ENCODE measurements at regions not wholly inside any gene's neighbourhood (a gene's known extent, or its start where the extent isn't known, plus 50 kb on each side); places are given as distances from the start of the nearest gene placed in this dataset.

DNA sequence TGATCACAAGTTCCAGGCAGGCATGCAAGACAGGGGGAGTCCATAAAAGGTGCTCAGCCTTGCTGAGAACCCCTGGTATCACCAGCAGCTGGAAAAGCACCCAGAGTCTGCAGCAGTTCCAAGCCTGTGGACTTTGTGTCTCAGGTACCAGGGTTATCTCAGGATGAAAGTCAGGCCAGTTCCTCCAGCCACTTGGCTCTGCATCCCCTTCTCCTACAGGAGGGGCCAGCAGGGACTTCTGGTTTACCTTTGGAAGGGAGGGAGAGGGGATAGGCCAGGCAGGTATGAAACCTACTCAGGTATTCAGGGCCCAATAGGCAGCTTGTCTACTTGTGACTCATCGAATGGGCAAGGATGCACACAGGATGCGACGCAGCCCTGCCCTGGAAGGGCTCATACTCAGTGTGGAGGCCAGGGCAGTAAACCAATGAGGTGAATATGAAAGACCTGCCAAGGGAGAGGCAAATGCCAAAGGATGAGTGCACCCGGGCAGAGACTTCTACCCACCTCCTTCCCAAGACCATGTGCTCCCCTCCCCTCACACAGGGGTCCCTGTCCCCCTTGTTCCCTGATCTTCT is 148.2 kb downstream of the SLC38A6 start:
- no peak for DNase-seq

DNA sequence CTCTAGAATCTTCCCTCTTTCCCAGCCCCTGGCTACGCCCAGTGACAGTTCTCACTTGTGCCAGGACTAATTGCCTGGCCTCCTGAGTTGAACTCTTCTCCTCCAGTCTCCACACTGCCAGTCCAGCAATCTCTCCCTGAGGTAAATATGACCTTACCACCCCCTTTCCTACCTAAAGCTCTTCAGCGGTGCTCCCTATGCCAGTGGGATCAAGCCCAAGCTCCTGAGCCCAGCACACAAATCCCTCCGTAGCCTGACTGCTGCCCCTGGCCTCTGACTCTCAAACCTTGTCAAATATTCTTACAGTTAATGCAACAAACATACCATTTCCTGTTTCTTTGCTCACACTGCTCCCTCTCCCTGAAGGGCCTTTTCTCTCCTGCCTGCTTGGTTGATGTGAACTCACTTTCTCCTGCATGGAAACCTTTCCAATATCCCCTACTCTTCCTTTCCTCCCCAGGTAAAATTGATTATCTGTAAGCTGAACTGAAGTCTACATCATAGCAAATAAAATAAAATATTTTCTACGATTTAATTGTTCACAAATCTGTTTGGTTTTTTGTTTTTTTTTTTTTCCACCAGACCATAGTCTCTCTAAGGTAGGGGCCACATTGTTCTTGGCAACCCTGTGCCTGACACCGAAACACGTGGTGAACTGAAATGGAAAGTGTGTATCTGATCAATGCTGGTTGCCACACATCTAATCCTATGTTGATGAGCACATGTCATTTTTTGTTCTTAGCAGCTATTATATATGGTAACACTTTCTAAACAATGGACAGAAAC is 147.5 kb downstream of the SLC38A6 start:
- DNase-seq: no peak

DNA sequence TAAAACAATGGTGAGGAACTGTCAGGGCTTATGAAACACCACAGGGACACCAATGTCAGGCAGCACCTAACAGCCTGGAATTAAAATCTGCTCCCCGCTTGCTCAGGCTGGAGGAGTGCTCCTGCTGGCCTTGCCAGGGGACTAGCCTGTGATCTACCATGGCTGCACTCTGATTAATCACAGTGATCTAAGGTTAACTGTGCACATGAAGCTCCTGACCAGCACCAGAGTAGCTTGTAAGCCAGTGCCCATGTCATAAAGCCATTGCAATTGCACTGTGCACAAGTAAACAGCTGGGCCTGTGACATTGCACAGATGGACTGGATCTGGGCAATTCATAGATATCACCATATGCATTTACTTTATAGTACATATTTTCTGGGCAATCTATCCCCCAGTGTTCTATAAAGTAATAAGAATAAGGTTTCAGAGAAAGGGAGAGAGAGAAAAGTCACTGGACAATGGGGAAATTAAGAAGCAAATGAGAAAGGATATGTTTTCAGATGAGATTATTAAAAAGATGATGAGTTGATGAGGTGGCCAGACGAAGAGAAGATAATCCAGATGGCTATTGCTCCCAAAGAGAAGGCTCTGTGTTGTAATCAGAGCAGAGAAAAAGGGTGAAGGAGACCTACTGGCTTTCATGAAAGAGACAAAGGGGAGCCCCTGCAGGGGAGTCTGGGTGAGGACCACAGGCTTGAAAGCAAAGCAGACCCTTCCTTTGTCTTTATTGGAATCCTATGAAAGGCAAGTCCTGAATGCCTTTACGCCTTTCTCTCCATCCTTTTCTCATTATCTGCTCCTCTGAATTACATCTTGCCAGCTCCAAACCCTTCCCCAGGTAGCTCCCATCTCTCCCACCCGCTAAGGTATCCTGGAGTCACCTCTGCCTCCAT is 145.8 kb downstream of the SLC38A6 start:
- DNase-seq: no peak

DNA sequence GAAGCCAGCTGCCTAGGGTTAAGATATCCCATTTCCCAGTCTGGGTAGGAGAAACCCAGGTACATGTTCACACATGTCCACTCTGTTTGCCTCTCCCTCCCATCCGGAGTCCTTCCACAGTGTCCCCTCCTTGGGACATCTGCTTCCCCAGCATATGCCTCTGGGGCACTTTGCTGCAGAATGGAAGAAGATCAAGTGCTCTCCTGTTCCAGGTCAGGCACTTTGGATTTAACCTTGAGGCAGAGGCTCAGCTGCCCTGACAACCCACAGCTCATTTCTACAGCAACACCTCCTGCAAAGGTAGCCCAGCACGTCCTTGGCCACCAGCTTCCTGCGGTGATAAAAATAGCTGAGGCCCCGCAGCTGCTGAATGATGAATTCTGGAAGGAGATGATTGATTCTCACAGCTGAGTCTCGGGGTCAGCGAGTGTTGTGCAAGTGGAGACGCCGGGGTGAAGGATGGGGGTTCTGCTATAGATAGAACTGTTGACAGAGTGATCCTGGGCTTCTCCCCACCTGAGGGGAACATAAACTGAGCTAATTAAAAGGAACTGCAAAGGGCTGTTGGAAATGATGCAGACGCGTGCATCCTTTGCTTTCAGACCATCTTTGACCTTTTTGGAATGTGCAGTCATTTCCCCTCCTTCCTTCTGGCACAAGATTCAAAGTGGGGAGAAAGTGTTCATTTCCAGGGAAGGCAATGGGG is 145.0 kb downstream of the SLC38A6 start:
- no peak for DNase-seq

DNA sequence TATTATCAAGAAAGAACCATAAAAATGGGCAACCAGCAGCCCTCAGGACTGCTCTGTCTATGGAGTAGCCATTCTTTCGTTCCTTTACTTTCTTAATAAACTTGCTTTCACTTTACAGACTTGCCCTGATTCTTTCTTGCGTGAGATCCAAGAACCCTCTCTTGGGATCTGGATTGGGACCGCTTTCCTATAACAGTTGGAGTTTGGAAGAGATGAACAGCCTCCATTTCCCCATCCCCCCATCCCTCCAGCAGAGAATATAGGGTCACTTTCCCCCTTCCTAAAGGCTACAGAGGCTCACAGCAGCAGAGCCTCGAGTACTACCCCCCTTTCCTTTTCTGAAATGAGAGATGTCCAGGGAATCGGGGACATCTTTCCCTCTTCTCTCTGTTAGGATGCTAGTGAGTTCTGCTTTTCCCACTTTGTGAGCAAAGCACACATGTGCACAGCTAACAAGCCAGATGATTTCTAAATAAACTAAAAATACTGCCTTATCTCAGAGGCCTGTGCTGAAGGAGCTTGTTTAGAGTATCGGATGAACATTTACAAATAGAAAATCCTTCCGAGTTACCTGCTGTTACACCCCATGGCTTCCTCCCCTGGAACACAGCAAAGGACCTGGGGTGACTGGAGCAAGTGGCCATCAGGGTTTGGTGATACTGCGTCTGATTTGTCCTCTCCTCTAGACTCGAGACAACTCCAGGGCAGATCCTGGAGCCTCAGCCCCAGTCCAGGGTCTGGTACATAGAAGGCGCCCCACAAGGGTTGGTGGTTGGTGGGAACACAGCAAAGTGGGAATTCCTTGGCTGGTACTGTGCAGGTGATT is 144.2 kb downstream of the SLC38A6 start:
- DNase-seq: no peak

DNA sequence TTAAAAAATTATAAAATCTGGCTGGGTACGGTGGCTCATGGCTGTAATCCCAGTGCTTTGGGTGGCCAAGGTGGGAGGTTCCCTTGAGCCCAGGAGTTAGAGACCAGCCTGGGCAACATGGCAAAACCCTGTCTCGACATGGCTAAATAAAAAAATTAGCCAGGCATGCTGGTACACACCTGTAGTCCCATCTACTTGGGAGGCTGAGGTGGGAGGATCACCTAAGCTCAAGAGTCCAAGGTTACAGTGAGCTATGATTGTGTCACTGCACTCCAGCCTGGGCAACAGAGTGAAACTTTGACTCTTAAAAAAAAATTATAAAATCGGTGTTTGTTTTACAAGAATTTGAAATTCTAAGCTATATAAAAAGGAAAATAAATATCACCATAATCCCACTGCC is 141.8 kb downstream of the SLC38A6 start:
- no peak for DNase-seq

DNA sequence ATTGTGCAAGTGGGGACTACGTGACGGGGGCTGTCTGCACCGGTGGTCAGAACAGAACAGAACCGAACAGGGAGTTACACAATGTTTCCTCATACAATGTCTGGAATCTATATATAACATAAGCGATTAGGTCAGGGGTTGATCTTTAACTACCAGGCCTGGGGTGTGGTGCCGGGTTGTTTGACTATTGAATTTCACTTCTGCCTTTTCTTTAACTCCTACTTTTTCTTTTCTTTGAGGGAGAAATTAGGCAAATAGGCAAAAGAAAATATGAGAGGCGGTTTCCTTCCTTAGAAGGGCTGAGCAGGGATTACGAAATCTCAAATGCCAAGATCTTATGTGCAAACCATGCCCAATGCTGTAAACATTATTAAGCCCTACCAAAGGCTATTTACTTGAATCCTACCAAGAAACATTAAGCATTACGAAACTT is 140.3 kb downstream of the SLC38A6 start:
- no peak for DNase-seq

DNA sequence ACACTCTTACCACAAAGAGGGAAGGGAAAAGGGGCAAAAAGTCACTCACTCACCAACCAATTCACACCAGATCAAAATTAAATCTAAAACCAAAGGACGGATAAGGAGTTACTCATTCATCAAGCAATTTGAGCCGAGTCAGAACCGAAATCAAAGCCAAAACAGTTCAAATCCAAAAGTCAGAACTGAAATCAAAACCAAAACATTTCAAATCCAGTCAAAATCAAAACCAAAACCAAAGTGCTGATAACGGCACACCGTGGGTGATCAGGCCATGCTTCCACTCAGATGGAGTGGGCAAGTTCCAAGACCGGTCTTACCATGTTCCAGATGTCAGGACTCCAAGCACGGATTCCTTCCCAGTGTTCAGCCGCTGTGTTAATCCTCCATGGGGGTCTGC is 139.5 kb downstream of the SLC38A6 start:
- DNase-seq: no peak

DNA sequence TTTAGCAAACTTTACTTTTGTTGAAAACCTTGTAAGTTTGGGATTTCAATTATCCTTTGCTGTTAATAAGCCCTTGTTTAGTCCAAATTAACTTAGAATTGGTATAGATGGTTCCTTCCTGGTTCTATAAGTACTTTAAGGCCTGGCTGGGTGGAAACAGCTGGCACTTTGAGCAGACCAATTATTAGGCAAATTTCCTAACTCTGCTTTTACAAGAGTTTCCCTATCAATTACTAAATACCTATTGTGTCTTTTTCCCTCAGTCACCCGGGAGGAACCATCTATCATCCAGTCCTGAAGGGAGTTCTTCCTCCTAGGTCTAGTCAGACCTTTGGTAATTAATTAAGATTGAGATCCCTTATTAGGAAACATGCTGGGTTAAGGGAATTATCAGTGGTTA is 138.0 kb downstream of the SLC38A6 start:
- DNase-seq: no peak

DNA sequence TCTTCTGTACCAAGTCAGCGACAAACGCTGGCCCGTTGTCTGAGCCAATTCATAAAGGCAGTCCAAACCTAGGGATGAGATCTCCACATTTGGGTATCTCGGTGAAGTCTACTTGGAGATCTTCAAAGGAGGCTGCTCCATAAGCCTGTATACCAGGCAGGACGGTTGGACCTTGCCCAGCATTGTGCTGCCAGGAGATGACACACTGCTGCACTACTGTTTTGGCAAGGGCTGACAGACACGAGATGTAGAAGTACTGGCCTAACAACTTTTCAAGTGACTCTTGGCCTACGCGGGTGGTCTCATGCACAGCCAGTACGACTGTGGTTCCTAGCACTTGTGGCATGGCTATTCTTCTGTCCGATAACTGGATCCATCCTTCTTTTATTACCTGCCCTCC is 135.3 kb downstream of the SLC38A6 start:
- DNase-seq: no peak

DNA sequence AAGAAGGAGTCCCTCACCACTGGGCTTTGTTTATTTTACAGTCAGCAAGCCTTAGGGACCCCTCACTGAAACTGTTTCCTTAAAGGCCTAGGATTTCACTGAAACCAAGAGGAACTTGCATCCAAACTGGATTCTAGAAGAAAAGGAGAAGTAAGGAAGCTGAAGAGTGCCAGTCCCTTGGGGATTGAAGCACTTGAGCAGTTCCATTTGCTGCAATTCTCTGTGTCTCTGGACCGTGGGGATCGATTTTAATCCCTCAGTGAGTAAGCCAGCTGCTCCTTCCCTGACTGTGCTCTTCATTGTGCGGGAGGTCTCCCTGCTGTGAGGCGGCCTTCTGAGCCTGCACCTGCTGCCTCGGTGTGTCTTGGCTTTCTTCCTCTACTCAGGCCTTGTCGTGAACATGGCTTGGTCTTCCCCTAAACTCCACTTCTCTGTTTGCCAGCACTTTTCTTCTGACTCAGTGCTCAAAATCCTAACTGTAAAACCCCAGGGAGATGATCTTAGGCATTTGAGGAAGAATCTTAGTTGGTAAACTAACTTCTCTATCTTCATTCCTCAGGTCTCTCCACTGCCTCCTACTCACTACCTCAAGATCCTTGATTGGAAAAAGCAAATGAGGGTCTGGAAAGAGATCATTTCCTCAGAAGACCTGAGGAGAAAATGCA is 132.6 kb downstream of the SLC38A6 start:
- no peak for DNase-seq

DNA sequence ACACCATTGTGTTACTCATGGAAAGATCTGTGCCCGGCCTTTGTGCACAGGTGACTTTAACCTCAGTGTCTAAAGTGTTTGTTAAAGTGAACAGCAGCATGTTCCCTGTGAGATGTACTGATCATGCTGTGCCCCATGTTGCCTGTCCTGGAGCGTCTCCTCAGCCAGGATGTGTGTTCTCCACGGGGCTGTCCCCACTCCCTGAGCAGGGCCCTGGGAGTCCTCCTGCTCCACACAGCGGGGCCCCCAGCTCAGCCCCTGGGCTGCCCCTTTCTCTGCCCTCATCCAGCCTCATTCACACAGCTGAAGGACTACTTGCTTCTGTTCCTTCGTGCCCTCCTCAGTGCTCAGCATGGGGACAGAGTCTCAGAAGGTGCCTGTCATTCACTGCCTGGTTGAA is 131.5 kb downstream of the SLC38A6 start:
- DNase-seq: no peak

DNA sequence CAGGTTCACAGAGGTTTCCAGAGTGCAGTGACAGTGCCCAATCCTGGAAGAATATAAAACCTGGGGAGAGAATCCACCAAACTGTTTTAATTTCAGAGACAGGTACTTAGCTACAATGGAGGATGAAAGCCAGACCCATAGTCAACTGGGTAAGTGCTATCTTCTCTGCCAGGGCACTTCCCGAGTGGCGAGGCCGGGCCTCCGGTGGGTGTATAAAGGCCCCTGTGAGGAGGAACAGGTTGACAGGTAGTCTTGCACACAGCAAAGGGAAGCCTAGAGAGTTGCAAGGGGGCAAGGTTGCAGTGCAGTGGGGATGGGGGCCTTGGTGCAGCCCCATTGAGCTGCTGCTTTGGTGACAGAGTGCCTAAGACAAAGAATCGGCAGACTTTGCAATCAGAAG is 130.7 kb downstream of the SLC38A6 start:
- no peak for DNase-seq

DNA sequence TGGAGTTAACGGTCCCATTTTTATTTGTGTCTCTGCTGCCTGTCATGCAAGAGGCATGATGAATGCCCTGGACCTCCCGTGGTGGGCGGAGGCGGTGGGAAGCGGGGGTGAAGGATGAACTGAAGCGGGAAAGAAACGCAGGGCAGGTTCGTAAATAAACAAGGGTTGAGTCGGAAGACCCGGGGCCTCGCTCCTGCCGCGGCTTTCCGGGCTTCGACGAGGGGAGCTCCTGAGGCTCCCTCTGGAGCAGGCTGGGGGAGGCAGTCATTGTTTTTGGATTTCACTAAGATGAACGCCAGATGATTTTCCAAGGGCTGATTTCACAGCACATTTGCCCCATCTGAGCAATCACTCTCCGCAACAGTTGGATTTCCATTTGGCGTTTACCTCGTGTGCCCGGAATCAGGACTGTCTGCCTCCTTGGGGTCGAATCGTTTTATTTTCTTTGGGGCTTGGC is 130.2 kb downstream of the SLC38A6 start:
- no peak for DNase-seq

DNA sequence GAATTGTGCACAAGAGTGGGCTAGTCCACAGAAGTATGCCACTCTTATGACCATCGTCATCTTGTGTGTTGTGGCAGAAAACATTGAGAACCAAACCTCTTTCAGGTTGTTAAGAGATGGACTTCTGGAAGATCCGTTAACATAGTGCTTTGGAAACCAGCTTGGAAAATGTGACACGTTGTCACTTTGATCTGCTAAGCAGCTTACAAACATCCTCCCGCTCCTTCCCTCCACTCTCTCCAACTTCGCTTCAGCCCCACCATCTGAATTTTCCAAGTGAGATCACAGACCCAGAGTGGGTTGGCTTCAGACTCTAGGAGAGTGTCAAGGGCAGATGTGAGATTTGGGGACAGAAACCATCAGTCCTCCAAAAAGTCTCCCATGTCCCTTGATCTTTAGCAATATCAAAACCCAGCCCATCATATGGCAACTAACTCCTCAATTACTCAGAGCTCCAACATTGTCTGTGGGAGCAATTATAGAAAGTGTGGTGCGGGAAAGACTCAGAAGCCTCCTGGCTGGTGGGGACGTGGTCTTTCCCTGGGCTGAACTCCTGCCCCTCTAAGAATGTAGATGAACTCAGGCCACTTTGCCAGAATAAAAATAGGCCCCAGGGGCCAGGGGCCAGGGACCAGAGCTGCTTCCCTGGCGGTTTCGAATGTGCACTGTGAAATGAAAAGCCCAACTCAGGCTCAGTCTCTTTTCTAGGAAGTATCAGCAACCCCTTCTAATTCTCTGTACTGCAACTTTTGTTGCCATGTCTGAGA is 129.5 kb downstream of the SLC38A6 start:
- DNase-seq: no peak

DNA sequence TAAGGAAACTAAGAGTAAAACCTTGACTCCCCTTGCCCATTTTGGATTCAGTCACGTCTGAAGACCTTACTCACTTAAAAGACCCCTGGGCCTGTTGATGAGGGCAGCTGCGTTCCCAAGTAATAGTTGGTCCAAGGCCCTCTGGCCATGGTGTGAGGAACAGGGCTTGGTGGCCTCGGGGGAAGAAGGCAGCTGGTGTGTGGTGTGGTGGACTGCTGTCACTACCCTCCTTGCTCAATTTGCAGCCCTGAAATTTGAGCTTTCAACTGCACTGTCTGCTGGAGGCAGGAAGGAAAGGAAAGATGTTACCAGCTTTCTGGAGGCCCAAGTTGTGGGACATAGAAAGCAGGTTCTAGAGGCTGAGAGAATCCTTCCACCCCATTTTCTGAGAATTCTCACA is 128.2 kb downstream of the SLC38A6 start:
- DNase-seq: no peak

DNA sequence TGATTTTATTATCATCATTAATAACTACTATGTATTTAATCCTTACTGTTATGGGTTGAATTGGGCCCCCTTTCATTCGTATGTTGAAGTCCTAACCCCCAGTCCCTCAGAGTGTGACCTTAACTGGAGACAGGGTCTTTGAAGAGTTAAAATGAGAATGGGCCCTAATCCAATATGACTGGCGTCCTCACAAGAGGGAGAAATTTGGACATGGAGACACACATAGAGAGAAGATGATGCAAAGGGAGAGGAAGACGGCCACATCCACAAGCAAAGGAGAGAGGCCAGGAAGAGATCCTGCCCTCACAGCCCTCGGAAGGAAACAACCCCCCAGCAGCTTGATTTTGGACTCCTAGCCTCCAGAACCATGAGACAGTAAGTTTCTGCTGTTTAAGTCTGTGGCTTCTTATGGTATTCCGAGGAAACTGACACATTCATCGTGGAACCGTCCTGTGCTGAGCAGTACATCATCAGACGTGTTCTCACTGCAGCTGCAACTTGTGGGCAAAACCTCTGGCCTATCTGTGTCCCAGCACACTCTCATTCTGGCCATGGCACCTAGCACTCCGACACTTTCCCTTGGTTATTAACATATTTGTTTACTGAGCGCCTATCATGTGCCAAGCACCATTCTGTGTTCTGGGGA is 127.6 kb downstream of the SLC38A6 start:
- no peak for DNase-seq

DNA sequence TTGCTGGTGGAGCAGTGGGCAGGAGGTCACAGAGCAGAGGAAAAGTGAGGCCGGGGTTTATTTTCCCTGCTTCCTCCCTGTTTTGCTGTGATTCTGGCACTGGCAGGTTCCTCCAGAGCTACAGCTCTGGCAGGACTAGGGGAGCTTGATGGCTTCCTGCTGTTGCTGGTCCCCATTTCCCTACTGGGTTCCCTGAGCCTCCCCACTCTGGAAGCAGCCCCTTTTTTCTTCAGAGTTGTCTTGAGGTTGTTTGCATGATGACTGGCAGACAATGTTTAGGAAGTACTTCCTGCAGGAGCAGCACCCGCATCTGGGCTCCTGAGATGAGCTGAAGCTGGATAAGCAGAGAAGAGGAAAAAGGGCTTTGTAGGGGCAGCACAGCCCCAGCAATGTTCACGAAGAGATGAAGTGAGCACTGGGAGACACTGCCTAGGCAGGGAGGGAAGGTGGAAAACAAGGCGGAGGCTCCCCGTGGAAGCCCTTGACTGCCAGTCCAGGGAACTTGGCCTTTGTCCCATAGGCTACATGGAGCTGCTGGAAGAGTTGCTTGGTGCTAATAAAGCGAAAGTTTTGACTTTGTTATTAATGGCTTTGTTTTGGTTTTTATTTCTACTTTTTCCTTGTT is 126.9 kb downstream of the SLC38A6 start:
- no peak for DNase-seq

DNA sequence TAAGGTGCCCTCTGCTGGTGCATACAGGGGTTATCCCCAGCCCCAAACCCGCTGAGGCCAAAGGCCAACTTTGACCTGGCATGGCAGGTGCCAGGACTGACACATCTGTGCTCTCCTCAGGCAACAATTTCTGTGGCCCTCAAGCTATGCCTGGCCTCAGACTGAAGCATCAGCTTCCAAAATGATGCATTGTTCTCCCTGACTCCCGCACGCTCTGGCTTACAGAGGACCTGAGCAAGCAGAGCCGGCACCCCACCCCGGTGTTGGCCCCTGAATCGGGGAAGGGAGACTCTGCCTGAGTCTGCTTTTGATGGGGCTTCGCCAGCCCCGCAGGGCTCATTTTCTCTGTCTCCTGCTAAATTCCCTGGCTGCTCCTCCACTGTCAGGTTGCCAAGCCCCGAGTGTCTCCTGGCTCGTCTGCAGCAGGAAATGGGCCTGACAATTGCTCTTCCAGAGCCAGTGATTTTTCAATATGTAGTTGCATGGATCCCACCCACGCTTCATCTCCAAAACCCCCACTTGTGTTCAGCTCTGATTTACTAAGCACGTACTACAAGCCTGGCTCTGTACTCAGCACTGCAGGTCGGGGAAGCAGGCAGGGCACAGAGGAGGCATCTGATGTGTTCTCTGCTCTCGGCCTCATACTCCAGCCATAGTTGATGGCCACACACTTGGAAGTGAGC is 126.1 kb downstream of the SLC38A6 start:
- no peak for DNase-seq
